K562 (cell line): ENCODE measurements at regions not wholly inside any gene's neighbourhood (a gene's known extent, or its start where the extent isn't known, plus 50 kb on each side); places are given as distances from the start of the nearest gene placed in this dataset.

Source experiments
- C11orf30 ChIP-seq: fragments of 450-650 bp; IDR thresholded peaks from 2 replicates; pipeline ENCODE4 v1.6.1; 2016; ENCODE audit warnings: low read depth, mild to moderate bottlenecking
- HEY1 ChIP-seq: fragments of 250-450 bp; sonication (Bioruptor Pico); IDR thresholded peaks from 2 replicates; pipeline ENCODE4 v1.5.0; 2020; ENCODE audit warnings: mild to moderate bottlenecking, moderate library complexity, borderline replicate concordance
- NCOA1 ChIP-seq: fragments of 450-650 bp; IDR thresholded peaks from 2 replicates; pipeline ENCODE4 v1.6.1; 2016; ENCODE audit warnings: low read depth
- RB1 ChIP-seq: fragments of 450-650 bp; IDR thresholded peaks from 2 replicates; pipeline ENCODE4 v1.6.1; 2017; ENCODE audit warnings: low read depth, mild to moderate bottlenecking
- TAF15 ChIP-seq: fragments of 200-400 bp; formaldehyde crosslinking; IDR thresholded peaks from 2 replicates; pipeline ENCODE4 v1.6.1; 2017; ENCODE audit warnings: mild to moderate bottlenecking, low read depth, low read length, moderate library complexity
- TF ChIP-seq, protein P1 (sequence below), 2 experiments: fragments of 450-650 bp; IDR thresholded peaks; 2 replicates each; pipeline ENCODE4 v1.6.1; 2016; ENCODE audit warnings: mild to moderate bottlenecking in 2 of 2, borderline replicate concordance in 1 of 2, low read depth in 1 of 2, moderate library complexity in 1 of 2
- TF ChIP-seq, protein P2 (sequence below): fragments of 450-650 bp; conservative IDR thresholded peaks from 2 replicates; pipeline ENCODE4 v1.6.1; 2016; ENCODE audit warnings: missing genetic modification characterization, low read depth, mild to moderate bottlenecking, control low read depth, missing compliant biosample characterization

DNA sequence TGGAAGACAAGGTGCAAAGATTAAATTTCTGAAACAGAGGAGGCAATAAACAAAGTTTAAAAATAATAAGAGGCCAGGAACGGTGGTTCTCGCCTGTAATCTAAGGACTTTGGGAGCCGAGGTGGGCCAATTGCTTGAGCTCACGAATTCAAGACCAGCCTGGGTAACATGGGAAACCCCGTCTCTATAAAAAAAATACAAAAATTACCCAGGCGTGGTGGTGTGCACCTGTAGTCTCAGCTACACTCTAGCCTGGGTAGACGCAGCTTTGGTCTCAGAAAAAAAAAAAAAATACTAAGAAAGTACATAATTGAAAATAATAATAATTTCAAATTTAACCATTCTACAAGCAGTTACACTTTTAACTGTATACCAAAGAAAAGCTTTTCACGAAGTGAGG lies 744.6 kb upstream of the POU3F3 start (continued):
- TF ChIP-seq, protein P1, sequence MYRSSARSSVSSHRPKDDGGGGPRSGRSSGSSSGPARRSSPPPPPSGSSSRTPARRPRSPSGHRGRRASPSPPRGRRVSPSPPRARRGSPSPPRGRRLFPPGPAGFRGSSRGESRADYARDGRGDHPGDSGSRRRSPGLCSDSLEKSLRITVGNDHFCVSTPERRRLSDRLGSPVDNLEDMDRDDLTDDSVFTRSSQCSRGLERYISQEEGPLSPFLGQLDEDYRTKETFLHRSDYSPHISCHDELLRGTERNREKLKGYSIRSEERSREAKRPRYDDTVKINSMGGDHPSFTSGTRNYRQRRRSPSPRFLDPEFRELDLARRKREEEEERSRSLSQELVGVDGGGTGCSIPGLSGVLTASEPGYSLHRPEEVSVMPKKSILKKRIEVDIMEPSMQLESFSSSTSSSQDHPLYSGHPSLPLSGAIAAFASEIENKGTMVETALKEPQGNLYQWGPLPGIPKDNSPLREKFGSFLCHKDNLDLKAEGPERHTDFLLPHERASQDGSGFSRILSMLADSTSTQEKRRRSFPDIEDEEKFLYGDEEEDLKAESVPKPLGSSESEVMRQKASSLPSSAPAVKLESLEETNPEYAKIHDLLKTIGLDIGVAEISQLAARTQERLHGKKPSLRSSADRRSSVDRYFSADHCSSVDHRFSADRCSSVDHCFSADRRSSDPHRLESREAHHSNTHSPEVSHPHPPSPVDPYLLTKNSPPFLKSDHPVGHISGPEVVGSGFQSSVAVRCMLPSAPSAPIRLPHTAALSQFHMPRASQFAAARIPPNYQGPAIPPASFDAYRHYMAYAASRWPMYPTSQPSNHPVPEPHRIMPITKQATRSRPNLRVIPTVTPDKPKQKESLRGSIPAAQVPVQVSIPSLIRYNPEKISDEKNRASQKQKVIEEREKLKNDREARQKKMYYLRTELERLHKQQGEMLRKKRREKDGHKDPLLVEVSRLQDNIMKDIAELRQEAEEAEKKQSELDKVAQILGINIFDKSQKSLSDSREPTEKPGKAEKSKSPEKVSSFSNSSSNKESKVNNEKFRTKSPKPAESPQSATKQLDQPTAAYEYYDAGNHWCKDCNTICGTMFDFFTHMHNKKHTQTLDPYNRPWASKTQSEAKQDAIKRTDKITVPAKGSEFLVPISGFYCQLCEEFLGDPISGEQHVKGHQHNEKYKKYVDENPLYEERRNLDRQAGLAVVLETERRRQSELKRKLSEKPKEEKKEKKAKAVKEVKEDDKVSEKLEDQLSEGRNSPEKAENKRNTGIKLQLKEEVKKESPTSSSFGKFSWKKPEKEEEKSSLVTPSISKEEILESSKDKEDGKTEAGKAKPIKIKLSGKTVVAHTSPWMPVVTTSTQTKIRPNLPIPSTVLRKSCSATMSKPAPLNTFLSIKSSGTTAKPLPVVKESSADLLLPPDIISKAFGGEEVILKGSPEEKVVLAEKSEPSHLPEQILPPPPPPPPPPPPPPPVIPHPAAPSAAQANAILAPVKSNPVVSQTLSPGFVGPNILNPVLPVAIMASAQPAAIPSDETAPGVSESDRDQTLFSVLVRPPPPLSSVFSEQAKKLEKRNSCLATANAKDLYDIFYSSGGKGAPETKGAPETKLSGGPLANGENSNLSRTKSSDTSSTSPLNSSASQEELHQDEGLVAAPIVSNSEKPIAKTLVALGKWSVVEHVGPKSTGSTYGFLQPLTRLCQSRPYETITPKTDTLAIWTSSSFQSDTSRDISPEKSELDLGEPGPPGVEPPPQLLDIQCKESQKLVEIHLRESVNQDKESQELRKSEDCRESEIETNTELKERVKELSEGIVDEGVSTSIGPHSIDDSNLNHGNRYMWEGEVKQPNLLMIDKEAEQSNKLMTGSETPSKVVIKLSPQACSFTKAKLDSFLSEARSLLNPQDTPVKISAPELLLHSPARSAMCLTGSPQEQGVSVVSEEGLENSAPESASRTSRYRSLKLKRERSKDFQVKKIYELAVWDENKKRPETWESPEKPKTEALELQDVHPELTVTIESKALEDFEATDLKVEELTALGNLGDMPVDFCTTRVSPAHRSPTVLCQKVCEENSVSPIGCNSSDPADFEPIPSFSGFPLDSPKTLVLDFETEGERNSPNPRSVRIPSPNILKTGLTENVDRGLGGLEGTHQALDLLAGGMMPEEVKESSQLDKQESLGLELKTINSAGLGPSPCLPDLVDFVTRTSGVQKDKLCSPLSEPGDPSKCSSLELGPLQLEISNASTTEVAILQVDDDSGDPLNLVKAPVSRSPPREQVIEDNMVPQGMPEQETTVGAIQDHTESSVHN (IDR thresholded peaks at IDR 0.05; ENCODE audit: borderline replicate concordance in 1 of 2, low read depth in 1 of 2): no peak
- TF ChIP-seq C11orf30 (no peak), NCOA1 (no peak), HEY1 (CRISPR knock-in tag) (no peak), TAF15 (no peak), RB1 (no peak)
- TF ChIP-seq, protein P2, sequence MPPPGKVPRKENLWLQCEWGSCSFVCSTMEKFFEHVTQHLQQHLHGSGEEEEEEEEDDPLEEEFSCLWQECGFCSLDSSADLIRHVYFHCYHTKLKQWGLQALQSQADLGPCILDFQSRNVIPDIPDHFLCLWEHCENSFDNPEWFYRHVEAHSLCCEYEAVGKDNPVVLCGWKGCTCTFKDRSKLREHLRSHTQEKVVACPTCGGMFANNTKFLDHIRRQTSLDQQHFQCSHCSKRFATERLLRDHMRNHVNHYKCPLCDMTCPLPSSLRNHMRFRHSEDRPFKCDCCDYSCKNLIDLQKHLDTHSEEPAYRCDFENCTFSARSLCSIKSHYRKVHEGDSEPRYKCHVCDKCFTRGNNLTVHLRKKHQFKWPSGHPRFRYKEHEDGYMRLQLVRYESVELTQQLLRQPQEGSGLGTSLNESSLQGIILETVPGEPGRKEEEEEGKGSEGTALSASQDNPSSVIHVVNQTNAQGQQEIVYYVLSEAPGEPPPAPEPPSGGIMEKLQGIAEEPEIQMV: no peak
